ENCODE measurements at regions not wholly inside any gene's neighbourhood (a gene's known extent, or its start where the extent isn't known, plus 50 kb on each side); places are given as distances from the start of the nearest gene placed in this dataset.

- TF ChIP-seq USF2 (IDR thresholded peaks at IDR 0.05; ENCODE audit: low read length): no peak
- TF ChIP-seq SAP30 (IDR thresholded peaks at IDR 0.05; ENCODE audit: insufficient read depth, insufficient replicate concordance, low read length): no peak
- TF ChIP-seq YY1 (IDR thresholded peaks at IDR 0.05; ENCODE audit: low read depth, low read length): no peak
- no peak for TF ChIP-seq SP1 (IDR thresholded peaks at IDR 0.05; ENCODE audit: low read depth, low read length)
- TF ChIP-seq BRCA1 (IDR thresholded peaks at IDR 0.05; ENCODE audit: low read depth, low read length): no peak
- TF ChIP-seq EP300 (IDR thresholded peaks at IDR 0.05; ENCODE audit: borderline replicate concordance in 1 of 2, low read depth in 2 of 2, low read length in 2 of 2): no peak
- no peak for TF ChIP-seq HDAC2 (IDR thresholded peaks at IDR 0.05; ENCODE audit: borderline replicate concordance in 1 of 2, low read depth in 2 of 2, low read length in 2 of 2)
- no peak for TF ChIP-seq CHD2 (IDR thresholded peaks at IDR 0.05; ENCODE audit: low read length)
- TF ChIP-seq TCF12 (IDR thresholded peaks at IDR 0.05; ENCODE audit: low read depth, low read length): no peak
These were observed 219.9 kb upstream of the ANKRD50 start (continued) for GRCh38 chr4:124932447-124932846.

Measured in H1 (cell line).